BJ (cell line): ENCODE measurements at regions not wholly inside any gene's neighbourhood (a gene's known extent, or its start where the extent isn't known, plus 50 kb on each side); places are given as distances from the start of the nearest gene placed in this dataset.
"Not testable (repeated sequence)": the region's sequence is repeated elsewhere in the genome, so short reads cannot be mapped to it uniquely, and the experiment has no call there.

ENCODE experiments used
- CTCF ChIA-PET: fragments of 350-600 bp; formaldehyde crosslinking; extraction: SDS; loops from one replicate; lab custom pipeline; 2021; ENCODE audit warnings: antibody characterized with exemption, inconsistent platforms; lab: Yijun Ruan, JAX
- POLR2A ChIA-PET: fragments of 300-600 bp; sonication (Branson Sonifier 250); formaldehyde crosslinking; extraction: SDS; loops from one replicate; lab custom pipeline; 2021; ENCODE audit warnings: antibody characterized with exemption; lab: Charles Lee
- DNase-seq: peaks from one replicate; pipeline ENCODE4 v3.0.0-alpha.2; 2011; ENCODE audit warnings: low read depth
- H3K27me3 ChIP-seq: 2 replicates; pipeline ENCODE4 v1.6.0; 2011; ENCODE audit warnings: low read length; ENCODE audit not compliant: control insufficient read depth, insufficient read depth
- H3K36me3 ChIP-seq: 2 replicates; pipeline ENCODE4 v1.5.1; 2011; ENCODE audit warnings: low read length; ENCODE audit not compliant: control insufficient read depth, insufficient read depth
- H3K4me3 ChIP-seq: 2 replicates; pipeline ENCODE4 v1.5.1; 2011; ENCODE audit warnings: low read depth, mild to moderate bottlenecking, control low read depth, low read length
- TF ChIP-seq, protein P1 (sequence below): IDR thresholded peaks from 2 replicates; pipeline ENCODE4 v1.5.1; 2011; ENCODE audit warnings: low read depth, mild to moderate bottlenecking, control low read depth, inconsistent platforms, low read length, moderate library complexity; ENCODE audit not compliant: insufficient read depth

DNA sequence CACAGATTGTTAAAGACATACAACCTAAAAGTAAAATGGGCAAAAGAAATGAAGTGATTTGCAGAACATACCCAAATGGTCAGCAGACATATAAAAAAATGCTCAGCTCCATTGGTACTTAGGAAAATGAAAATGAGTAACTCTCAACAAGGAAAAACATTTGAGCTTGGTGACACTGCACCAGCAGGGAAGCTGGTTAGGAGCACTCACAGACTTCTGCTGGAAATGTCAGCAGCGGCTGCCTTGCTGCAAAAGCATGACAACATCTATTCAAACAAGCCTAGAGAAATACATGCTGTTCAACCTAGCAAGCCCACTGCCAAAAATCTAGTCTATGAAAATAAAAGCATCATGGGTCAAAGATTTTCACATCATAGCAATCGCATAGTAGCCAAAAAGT, 99.0 kb upstream of the FOXQ1 start:
- Histone ChIP-seq H3K27me3 (no peaks in the 10 kb centered on the region), H3K4me3 (no peak overlapping the region), H3K36me3 (no peaks in the 10 kb centered on the region)
- ChIA-PET CTCF (no interaction called here), POLR2A (no interaction called here)
- DNase-seq = no peak
- TF ChIP-seq, protein P1, sequence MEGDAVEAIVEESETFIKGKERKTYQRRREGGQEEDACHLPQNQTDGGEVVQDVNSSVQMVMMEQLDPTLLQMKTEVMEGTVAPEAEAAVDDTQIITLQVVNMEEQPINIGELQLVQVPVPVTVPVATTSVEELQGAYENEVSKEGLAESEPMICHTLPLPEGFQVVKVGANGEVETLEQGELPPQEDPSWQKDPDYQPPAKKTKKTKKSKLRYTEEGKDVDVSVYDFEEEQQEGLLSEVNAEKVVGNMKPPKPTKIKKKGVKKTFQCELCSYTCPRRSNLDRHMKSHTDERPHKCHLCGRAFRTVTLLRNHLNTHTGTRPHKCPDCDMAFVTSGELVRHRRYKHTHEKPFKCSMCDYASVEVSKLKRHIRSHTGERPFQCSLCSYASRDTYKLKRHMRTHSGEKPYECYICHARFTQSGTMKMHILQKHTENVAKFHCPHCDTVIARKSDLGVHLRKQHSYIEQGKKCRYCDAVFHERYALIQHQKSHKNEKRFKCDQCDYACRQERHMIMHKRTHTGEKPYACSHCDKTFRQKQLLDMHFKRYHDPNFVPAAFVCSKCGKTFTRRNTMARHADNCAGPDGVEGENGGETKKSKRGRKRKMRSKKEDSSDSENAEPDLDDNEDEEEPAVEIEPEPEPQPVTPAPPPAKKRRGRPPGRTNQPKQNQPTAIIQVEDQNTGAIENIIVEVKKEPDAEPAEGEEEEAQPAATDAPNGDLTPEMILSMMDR = no peak

DNA sequence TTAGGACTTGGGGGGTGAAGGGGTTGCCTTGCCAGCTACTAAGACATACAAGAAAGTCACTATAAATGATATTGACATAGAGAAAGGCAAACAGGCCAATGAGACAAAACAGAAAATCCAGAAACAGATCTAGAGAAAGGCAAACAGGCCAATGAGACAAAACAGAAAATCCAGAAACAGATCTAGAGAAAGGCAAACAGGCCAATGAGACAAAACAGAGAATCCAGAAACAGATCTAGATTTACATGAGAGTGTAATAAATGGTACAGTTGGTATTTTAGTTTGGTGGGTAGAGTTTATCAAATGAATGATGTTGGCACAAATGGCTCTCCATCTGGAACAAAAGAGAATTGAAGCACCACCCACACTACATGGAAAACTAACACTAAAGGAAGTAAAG, 99.8 kb upstream of the FOXQ1 start:
- H3K27me3 ChIP-seq, H3K36me3 ChIP-seq, H3K4me3 ChIP-seq, POLR2A ChIA-PET, DNase-seq, CTCF ChIA-PET: not testable (repeated sequence)

DNA sequence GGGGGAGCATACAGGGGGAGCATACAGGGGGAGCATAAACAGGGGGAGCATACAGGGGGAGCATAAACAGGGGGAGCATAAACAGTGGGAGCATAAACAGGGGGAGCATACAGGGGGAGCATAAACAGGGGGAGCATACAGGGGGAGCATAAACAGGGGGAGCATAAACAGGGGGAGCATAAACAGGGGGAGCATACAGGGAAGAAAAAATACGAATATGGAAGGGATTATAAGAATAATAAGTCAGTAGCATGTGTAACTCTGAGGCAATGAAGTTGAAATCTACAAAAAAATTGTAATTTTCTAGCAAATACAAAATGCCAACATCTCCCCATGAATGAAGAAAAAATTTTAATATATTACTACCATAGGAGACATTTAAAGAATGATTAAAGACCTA, 101.3 kb upstream of the FOXQ1 start:
- H3K36me3 ChIP-seq, CTCF ChIA-PET, DNase-seq, H3K27me3 ChIP-seq, POLR2A ChIA-PET, H3K4me3 ChIP-seq: not testable (repeated sequence)

DNA sequence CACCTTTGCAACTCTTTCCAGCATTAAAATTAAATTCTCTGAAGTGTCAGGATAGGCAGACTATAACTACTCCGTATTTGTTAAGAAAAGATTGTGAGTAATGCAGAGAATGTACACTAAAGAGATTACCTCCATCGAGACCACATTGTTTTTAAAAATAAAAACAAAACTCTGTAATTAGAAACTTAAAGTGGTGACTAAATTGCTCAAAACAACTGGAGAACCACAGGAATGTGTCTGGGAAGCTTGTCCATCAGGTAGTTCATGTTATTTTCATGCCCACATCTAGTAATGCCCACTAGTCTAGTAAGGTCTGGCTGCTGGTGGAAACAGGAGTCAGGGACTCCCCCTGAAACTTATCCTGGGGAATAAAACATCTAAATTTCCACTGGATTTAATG, 103.0 kb upstream of the FOXQ1 start:
- no peaks in the 10 kb centered on the region for H3K27me3 ChIP-seq
- CTCF ChIA-PET = no interaction called here
- POLR2A ChIA-PET = no interaction called here
- H3K4me3 ChIP-seq = no peak overlapping the region
- TF ChIP-seq, protein P1 = no peak
- H3K36me3 ChIP-seq = no peaks in the 10 kb centered on the region
- DNase-seq = no peak

DNA sequence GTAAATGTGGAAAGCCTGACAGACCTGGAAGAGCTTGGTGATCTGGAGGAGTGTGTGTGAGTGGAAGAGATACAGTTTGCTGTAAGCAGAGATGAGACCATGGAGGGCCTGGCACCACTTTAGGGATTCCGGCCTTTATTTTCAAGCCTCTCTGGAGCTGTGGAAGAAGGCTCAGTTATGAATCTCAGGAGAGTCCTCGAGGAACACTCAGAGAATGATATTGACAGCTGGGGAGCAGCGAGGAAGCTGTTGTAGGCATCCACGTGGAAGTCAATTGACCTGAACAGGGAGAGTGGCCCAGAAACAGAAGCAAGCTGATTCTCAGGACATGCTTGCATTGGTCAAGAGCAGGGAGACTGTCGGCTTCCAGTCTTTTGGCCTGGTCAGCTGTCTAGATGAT, 108.4 kb upstream of the FOXQ1 start:
- ChIA-PET CTCF (no interaction called here), POLR2A (no interaction called here)
- TF ChIP-seq, protein P1 = no peak
- no peaks in the 10 kb centered on the region for H3K36me3 ChIP-seq
- DNase-seq = no peak
- no peak overlapping the region for H3K4me3 ChIP-seq
- no peaks in the 10 kb centered on the region for H3K27me3 ChIP-seq

DNA sequence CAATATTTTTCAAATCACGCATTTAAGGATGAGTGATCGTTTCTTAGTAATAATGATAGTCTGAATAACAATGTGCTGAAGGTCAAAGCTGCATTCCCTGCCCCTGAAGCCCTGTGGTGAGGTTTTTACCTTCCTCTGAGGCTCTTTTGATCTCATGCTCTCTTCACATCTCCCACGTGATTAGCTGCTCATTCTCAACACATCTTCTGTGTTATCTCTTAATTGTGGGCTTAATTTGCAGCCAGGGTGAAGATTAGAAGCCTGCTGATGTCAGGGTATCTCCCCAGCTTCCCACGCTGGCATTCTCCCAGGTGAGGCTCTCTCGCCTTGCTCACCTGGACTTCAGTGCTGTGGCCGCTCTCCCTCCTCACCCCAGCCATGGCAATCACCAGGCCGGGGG, 109.7 kb upstream of the FOXQ1 start:
- ChIA-PET POLR2A (no interaction called here), CTCF (no interaction called here)
- TF ChIP-seq, protein P1 = no peak
- Histone ChIP-seq H3K27me3 (no peaks in the 10 kb centered on the region), H3K4me3 (no peak overlapping the region), H3K36me3 (no peaks in the 10 kb centered on the region)
- no peak for DNase-seq
